AG04450 (cell line): ENCODE measurements at regions not wholly inside any gene's neighbourhood (a gene's known extent, or its start where the extent isn't known, plus 50 kb on each side); places are given as distances from the start of the nearest gene placed in this dataset.

Source experiments
- CTCF ChIA-PET: fragments of 300-600, 350-600 bp; formaldehyde crosslinking; extraction: SDS; loops from one replicate; lab custom pipeline; 2022; ENCODE audit warnings: antibody characterized with exemption, inconsistent platforms; lab: Charles Lee
- POLR2A ChIA-PET: fragments of 350-600 bp; formaldehyde crosslinking; extraction: SDS; loops from one replicate; lab custom pipeline; 2021; ENCODE audit warnings: antibody characterized with exemption, inconsistent platforms; lab: Yijun Ruan, JAX
- DNase-seq: peaks from one replicate; pipeline ENCODE4 v3.0.0-alpha.2; 2011; ENCODE audit warnings: low read depth, low spot score
- H3K27ac ChIP-seq: one replicate; pipeline ENCODE4 v1.5.1; 2012; ENCODE audit warnings: low read depth, low read length, control low read depth
- H3K27me3 ChIP-seq: one replicate; pipeline ENCODE4 v1.6.0; 2012; ENCODE audit warnings: low read length; ENCODE audit not compliant: control insufficient read depth, insufficient read depth
- H3K4me3 ChIP-seq: 2 replicates; pipeline ENCODE4 v1.5.1; 2011; ENCODE audit warnings: mild to moderate bottlenecking, low read depth, low read length, control low read depth
- H3K9me3 ChIP-seq: 2 replicates; pipeline ENCODE4 v1.5.1; 2012; ENCODE audit warnings: low read length; ENCODE audit not compliant: control insufficient read depth, insufficient read depth
- TF ChIP-seq, protein P1 (sequence below): IDR thresholded peaks from 2 replicates; pipeline ENCODE4 v1.5.1; 2011; ENCODE audit warnings: low read depth, low read length, control low read depth, inconsistent platforms

DNA sequence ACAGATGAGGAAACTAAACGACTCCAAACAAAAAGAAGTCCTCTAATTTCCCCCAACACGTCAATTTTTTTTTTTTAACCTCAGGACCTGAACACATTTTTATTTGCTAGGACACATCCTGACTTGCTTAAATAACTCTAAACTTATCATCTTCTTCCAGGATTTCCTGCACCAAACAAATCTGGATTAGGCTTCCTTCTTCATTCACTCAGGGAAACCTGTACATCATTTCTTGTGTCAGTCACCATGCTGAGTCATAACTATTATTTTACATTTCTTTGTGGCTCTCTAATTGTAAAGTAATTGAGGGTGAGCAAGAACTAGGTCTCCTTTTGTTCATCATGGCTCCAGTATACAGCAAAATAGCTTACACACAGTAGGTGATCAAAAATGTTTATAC lies 433.4 kb upstream of the GBE1 start:
- POLR2A ChIA-PET, result no interaction called here
- CTCF ChIA-PET, result no interaction called here
- TF ChIP-seq, protein P1, sequence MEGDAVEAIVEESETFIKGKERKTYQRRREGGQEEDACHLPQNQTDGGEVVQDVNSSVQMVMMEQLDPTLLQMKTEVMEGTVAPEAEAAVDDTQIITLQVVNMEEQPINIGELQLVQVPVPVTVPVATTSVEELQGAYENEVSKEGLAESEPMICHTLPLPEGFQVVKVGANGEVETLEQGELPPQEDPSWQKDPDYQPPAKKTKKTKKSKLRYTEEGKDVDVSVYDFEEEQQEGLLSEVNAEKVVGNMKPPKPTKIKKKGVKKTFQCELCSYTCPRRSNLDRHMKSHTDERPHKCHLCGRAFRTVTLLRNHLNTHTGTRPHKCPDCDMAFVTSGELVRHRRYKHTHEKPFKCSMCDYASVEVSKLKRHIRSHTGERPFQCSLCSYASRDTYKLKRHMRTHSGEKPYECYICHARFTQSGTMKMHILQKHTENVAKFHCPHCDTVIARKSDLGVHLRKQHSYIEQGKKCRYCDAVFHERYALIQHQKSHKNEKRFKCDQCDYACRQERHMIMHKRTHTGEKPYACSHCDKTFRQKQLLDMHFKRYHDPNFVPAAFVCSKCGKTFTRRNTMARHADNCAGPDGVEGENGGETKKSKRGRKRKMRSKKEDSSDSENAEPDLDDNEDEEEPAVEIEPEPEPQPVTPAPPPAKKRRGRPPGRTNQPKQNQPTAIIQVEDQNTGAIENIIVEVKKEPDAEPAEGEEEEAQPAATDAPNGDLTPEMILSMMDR, result no peak

DNA sequence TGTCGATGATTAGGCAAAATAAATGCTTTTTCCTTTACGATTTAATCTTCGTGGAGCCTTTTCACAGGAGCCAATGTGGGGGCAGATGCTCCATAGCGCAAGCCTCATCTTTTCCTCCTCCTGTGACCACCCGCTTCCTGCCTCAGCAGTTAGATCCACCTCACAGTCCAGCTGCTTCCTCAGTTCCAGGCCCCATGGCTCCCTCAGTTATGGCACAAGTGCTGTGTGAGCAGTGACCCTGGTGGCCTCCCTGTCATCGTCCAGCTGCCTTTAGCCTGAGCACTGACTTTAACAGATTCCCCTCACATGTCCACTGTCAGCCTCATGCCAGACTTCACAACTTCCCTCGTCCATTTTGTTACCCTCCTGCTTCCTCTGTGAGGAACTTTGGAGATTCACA lies 424.6 kb upstream of the GBE1 start:
- no peak for DNase-seq
- Histone ChIP-seq H3K4me3 (no peak overlapping the region), H3K27me3 (no peaks in the 10 kb centered on the region), H3K27ac (no peak overlapping the region), H3K9me3 (no peaks in the 10 kb centered on the region; the same call in 1 of the 2 replicates)
- ChIA-PET CTCF (no interaction called here), POLR2A (no interaction called here)
- TF ChIP-seq, protein P1, result no peak

More for the DNA sequence above, 433.4 kb upstream of the GBE1 start:
- no peak overlapping the region for H3K27ac ChIP-seq
- no peaks in the 10 kb centered on the region for H3K27me3 ChIP-seq
- DNase-seq, result no peak
- no peaks in the 10 kb centered on the region for H3K9me3 ChIP-seq
- no peak overlapping the region for H3K4me3 ChIP-seq

DNA sequence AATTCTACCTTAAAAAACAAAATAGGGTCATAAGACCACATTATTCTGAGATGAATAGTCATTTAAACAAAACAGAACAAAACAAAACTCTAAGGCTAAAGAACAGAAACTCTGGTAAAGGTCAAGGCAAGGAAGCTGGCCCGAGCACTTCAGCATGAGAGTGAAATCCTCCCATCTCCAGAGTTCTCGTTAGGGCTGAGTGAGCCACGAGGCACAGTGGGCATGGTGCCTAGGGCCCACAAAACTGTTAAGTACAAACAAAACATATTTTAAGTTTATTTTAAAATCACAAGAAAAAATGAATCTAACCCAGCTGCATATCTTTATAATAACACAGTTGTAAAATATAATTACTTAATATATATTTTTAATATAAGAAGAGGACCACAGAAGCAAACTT lies 417.8 kb upstream of the GBE1 start:
- Histone ChIP-seq H3K27ac (no peak overlapping the region), H3K9me3 (no peaks in the 10 kb centered on the region), H3K4me3 (no peak overlapping the region), H3K27me3 (no peaks in the 10 kb centered on the region)
- TF ChIP-seq, protein P1, result no peak
- DNase-seq, result no peak
- ChIA-PET POLR2A (no interaction called here), CTCF (no interaction called here)

DNA sequence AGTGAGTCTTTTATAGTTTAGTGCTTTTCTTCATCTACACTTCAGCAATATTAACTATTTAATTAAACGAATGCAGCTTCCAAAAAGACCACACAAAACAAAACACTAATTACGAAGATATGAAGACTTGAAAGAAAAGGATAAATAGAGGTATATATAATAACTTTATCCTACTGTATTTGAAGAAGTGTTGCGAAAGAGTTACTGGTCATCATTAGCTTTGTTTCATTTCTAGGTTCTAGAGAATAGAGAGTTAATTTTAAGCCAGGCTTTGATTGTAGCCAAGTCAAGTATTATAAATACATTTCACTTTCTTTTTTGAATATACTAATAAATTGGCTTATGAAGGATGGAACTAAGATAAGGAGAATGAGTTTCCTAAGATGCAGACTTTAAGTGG lies 416.8 kb upstream of the GBE1 start:
- ChIA-PET CTCF (no interaction called here), POLR2A (no interaction called here)
- no peak for DNase-seq
- H3K4me3 ChIP-seq, result no peak overlapping the region
- TF ChIP-seq, protein P1, result no peak
- H3K27ac ChIP-seq, result no peak overlapping the region
- no peaks in the 10 kb centered on the region for H3K9me3 ChIP-seq
- no peaks in the 10 kb centered on the region for H3K27me3 ChIP-seq

DNA sequence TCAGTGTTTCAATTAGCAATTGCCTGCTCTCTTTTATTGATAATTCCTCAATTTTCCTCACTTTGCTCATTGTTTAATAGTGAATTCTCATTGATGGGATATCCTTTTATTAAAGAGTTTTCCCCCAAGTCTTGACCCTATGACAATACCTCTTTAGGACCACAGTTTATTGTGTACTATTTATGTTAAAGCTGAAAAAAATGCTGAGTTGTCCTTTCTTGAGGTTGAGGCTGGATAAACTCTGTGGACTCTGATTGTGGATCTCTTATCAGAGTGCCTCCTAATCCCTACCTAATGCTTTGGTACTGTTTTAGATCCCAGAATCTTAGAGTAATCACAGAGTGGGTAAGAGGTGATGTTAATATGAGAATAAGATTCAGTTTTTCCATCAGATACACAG lies 416.3 kb upstream of the GBE1 start:
- Histone ChIP-seq H3K27ac (no peak overlapping the region), H3K9me3 (no peaks in the 10 kb centered on the region), H3K4me3 (no peak overlapping the region), H3K27me3 (no peaks in the 10 kb centered on the region)
- CTCF ChIA-PET, result no interaction called here
- no peak for DNase-seq
- POLR2A ChIA-PET, result no interaction called here
- TF ChIP-seq, protein P1, result no peak
